ENCODE measurements at regions not wholly inside any gene's neighbourhood (a gene's known extent, or its start where the extent isn't known, plus 50 kb on each side); places are given as distances from the start of the nearest gene placed in this dataset.
"Not testable (repeated sequence)": the region's sequence is repeated elsewhere in the genome, so short reads cannot be mapped to it uniquely, and the experiment has no call there.

GRCh38 chr2:236919209-236919608 lies 166.5 kb upstream of the COPS8 start:
- Histone ChIP-seq H3K4me2 (no peak overlapping the region), H3K27me3 (no peaks in the 10 kb centered on the region), H2AFZ (no peak overlapping the region), H3K4me3 (no peak overlapping the region), H3K9me2 (replicated peaks; ENCODE audit: insufficient read depth) (no peaks in the 10 kb centered on the region), H3K27ac (no peak overlapping the region), H3K9me3 (ENCODE audit: low read depth) (no peaks in the 10 kb centered on the region), H3K79me2 (no peaks in the 10 kb centered on the region), H4K20me1 (ENCODE audit: insufficient read depth, poor library complexity, severe bottlenecking) (no peaks in the 10 kb centered on the region), H3K36me3 (replicated peaks; ENCODE audit: insufficient read depth, low read depth) (no peaks in the 10 kb centered on the region), H3K4me1 (ENCODE audit: insufficient read depth) (no peaks in the 10 kb centered on the region)
- 73% methylated on average over 9 of the region's 9 CpGs for WGBS (ENCODE audit: low lambda C conversion rate, missing lambda C conversion rate)
- DNase-seq (ENCODE audit: low spot score) = no peak
- TF ChIP-seq EZH2phosphoT487 (IDR thresholded peaks at IDR 0.05; ENCODE audit: low read depth, severe bottlenecking, unreplicated experiment) (no peak), EZH2 (IDR thresholded peaks at IDR 0.05; ENCODE audit: borderline replicate concordance) (no peak), CTCF (IDR thresholded peaks at IDR 0.05; ENCODE audit: poor library complexity) (no peak)

- not testable (repeated sequence) for H3K79me2 ChIP-seq; H3K4me1 ChIP-seq (ENCODE audit: insufficient read depth); H3K27ac ChIP-seq; H3K9me2 ChIP-seq (replicated peaks; ENCODE audit: insufficient read depth); H3K4me2 ChIP-seq; H3K36me3 ChIP-seq (replicated peaks; ENCODE audit: insufficient read depth, low read depth); H3K9me3 ChIP-seq (ENCODE audit: low read depth); DNase-seq (ENCODE audit: low spot score); H2AFZ ChIP-seq; H3K27me3 ChIP-seq; H4K20me1 ChIP-seq (ENCODE audit: insufficient read depth, poor library complexity, severe bottlenecking); H3K4me3 ChIP-seq
- 95% methylated on average over 11 of the region's 11 CpGs for WGBS (ENCODE audit: low lambda C conversion rate, missing lambda C conversion rate)
Measured at GRCh38 chr2:236919801-236920379, 165.8 kb upstream of the COPS8 start.

GRCh38 chr2:236922061-236922460 lies 163.6 kb upstream of the COPS8 start:
- Histone ChIP-seq H3K27me3 (no peaks in the 10 kb centered on the region), H3K9me2 (replicated peaks; ENCODE audit: insufficient read depth) (no peaks in the 10 kb centered on the region), H3K9me3 (ENCODE audit: low read depth) (no peaks in the 10 kb centered on the region), H3K4me1 (ENCODE audit: insufficient read depth) (no peaks in the 10 kb centered on the region), H3K36me3 (replicated peaks; ENCODE audit: insufficient read depth, low read depth) (no peaks in the 10 kb centered on the region), H3K27ac (no peak overlapping the region), H4K20me1 (ENCODE audit: insufficient read depth, poor library complexity, severe bottlenecking) (no peaks in the 10 kb centered on the region), H2AFZ (no peak overlapping the region), H3K4me3 (no peak overlapping the region), H3K79me2 (no peaks in the 10 kb centered on the region), H3K4me2 (no peak overlapping the region)
- 100% methylated on average over 7 of the region's 7 CpGs for WGBS (ENCODE audit: low lambda C conversion rate, missing lambda C conversion rate)
- no peak for TF ChIP-seq EZH2phosphoT487 (IDR thresholded peaks at IDR 0.05; ENCODE audit: low read depth, severe bottlenecking, unreplicated experiment)
- TF ChIP-seq EZH2 (IDR thresholded peaks at IDR 0.05; ENCODE audit: borderline replicate concordance) = no peak
- TF ChIP-seq CTCF (IDR thresholded peaks at IDR 0.05; ENCODE audit: poor library complexity) = no peak
- no peak for DNase-seq (ENCODE audit: low spot score)

GRCh38 chr2:236928380-236929037 lies 157.2 kb upstream of the COPS8 start:
- no peaks in the 10 kb centered on the region for H3K79me2 ChIP-seq
- no peaks in the 10 kb centered on the region for H3K27me3 ChIP-seq
- H3K27ac ChIP-seq = peak overlapping the region; percentile 18
- H2AFZ ChIP-seq = peak overlapping the region; percentile 41
- H3K36me3 ChIP-seq (replicated peaks; ENCODE audit: insufficient read depth, low read depth) = no peaks in the 10 kb centered on the region
- TF ChIP-seq EZH2phosphoT487 (IDR thresholded peaks at IDR 0.05; ENCODE audit: low read depth, severe bottlenecking, unreplicated experiment) (no peak), CTCF (IDR thresholded peaks at IDR 0.05; ENCODE audit: poor library complexity) (no peak), EZH2 (IDR thresholded peaks at IDR 0.05; ENCODE audit: borderline replicate concordance) (no peak)
- DNase-seq (ENCODE audit: low spot score) = no peak
- WGBS (ENCODE audit: low lambda C conversion rate, missing lambda C conversion rate) = 51% methylated on average over 8 of the region's 8 CpGs
- H3K9me3 ChIP-seq (ENCODE audit: low read depth) = no peaks in the 10 kb centered on the region
- peaks cover 2% of the 10 kb centered on the region for H3K4me1 ChIP-seq (ENCODE audit: insufficient read depth)
- H4K20me1 ChIP-seq (ENCODE audit: insufficient read depth, poor library complexity, severe bottlenecking) = no peaks in the 10 kb centered on the region
- H3K4me3 ChIP-seq = no peak overlapping the region
- H3K9me2 ChIP-seq (replicated peaks; ENCODE audit: insufficient read depth) = no peaks in the 10 kb centered on the region
- peak overlapping the region; percentile 55 for H3K4me2 ChIP-seq
